HL-60 (cell line): ENCODE measurements at regions not wholly inside any gene's neighbourhood (a gene's known extent, or its start where the extent isn't known, plus 50 kb on each side); places are given as distances from the start of the nearest gene placed in this dataset.

Source experiments
- DNase-seq, 2 experiments: peaks; one replicate each; pipeline ENCODE4 v3.0.0-alpha.2; 2010 to 2020; ENCODE audit warnings: low read depth in 1 of 2, low spot score in 1 of 2
- H3K27ac ChIP-seq: fragments of 250-450 bp; sonication (Bioruptor Pico); replicated peaks from 2 replicates; pipeline ENCODE4 v1.5.1; 2020; ENCODE audit warnings: mild to moderate bottlenecking, moderate library complexity
- H3K27me3 ChIP-seq: fragments of 250-450 bp; sonication (Bioruptor Pico); 2 replicates; pipeline ENCODE4 v1.5.1; 2021; ENCODE audit warnings: mild to moderate bottlenecking, moderate library complexity; ENCODE audit not compliant: insufficient read depth, poor library complexity, severe bottlenecking
- H3K4me3 ChIP-seq: replicated peaks from 2 replicates; pipeline ENCODE4 v1.5.1; 2011; ENCODE audit warnings: mild to moderate bottlenecking, control low read depth, low read length; ENCODE audit not compliant: insufficient read depth
- CTCF ChIP-seq: IDR thresholded peaks from one replicate; pipeline ENCODE4 v1.5.1; 2011; ENCODE audit warnings: low read length, control low read depth, inconsistent platforms; ENCODE audit not compliant: insufficient read depth
- GABPA ChIP-seq: IDR thresholded peaks from 2 replicates; pipeline ENCODE4 v1.6.1; 2012; ENCODE audit warnings: low read depth
- POLR2AphosphoS5 ChIP-seq: IDR thresholded peaks from 2 replicates; pipeline ENCODE4 v1.6.1; 2012; ENCODE audit warnings: low read depth
- SPI1 ChIP-seq: IDR thresholded peaks from 2 replicates; pipeline ENCODE4 v1.6.1; 2012; ENCODE audit warnings: low read depth, mild to moderate bottlenecking, borderline replicate concordance
- TF ChIP-seq, protein P1 (sequence below): IDR thresholded peaks from 2 replicates; pipeline ENCODE4 v1.6.1; 2012; ENCODE audit warnings: low read depth; ENCODE audit not compliant: insufficient replicate concordance

DNA sequence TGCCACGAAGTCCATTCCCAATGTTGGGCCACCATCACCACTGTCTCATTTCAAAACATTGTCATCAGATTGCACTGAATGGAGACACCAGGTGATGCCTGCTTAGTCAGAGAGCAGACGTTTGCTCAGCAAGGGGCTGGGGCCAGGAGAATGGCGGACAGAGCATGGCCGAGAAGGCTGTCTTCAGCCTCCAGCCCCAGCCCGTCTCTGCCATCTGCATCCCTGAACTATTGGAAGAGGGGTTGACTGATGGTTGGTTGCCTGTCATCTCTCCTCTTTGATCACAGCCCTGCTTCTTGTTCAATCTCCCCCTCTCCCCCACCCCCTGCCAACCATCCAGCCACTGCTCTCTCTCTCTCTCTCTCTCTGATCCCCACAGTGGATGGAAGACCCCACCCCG is 140.9 kb downstream of the SHOX start:
- no peaks in the 10 kb centered on the region for H3K27me3 ChIP-seq
- DNase-seq: no peak
- TF ChIP-seq POLR2AphosphoS5 (no peak), CTCF (no peak), GABPA (no peak), SPI1 (no peak)
- TF ChIP-seq, protein P1, sequence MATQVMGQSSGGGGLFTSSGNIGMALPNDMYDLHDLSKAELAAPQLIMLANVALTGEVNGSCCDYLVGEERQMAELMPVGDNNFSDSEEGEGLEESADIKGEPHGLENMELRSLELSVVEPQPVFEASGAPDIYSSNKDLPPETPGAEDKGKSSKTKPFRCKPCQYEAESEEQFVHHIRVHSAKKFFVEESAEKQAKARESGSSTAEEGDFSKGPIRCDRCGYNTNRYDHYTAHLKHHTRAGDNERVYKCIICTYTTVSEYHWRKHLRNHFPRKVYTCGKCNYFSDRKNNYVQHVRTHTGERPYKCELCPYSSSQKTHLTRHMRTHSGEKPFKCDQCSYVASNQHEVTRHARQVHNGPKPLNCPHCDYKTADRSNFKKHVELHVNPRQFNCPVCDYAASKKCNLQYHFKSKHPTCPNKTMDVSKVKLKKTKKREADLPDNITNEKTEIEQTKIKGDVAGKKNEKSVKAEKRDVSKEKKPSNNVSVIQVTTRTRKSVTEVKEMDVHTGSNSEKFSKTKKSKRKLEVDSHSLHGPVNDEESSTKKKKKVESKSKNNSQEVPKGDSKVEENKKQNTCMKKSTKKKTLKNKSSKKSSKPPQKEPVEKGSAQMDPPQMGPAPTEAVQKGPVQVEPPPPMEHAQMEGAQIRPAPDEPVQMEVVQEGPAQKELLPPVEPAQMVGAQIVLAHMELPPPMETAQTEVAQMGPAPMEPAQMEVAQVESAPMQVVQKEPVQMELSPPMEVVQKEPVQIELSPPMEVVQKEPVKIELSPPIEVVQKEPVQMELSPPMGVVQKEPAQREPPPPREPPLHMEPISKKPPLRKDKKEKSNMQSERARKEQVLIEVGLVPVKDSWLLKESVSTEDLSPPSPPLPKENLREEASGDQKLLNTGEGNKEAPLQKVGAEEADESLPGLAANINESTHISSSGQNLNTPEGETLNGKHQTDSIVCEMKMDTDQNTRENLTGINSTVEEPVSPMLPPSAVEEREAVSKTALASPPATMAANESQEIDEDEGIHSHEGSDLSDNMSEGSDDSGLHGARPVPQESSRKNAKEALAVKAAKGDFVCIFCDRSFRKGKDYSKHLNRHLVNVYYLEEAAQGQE: no peak
- H3K4me3 ChIP-seq: no peak overlapping the region
- no peak overlapping the region for H3K27ac ChIP-seq

GRCh38 chrX:769796-770195 is 139.2 kb downstream of the SHOX start:
- DNase-seq: no peak
- no peak for TF ChIP-seq GABPA
- TF ChIP-seq SPI1: no peak
- TF ChIP-seq CTCF: no peak
- TF ChIP-seq, protein P1: no peak
- TF ChIP-seq POLR2AphosphoS5: no peak
- no peaks in the 10 kb centered on the region for H3K27me3 ChIP-seq
- H3K27ac ChIP-seq: no peak overlapping the region
- no peak overlapping the region for H3K4me3 ChIP-seq

- H3K27me3 ChIP-seq: no peaks in the 10 kb centered on the region
- TF ChIP-seq CTCF: no peak
- TF ChIP-seq POLR2AphosphoS5: no peak
- TF ChIP-seq, protein P1: no peak
- no peak overlapping the region for H3K27ac ChIP-seq
- DNase-seq: no peak
- H3K4me3 ChIP-seq: no peak overlapping the region
These were observed 138.0 kb downstream of the SHOX start for GRCh38 chrX:768596-768995.
